ENCODE measurements at regions not wholly inside any gene's neighbourhood (a gene's known extent, or its start where the extent isn't known, plus 50 kb on each side); places are given as distances from the start of the nearest gene placed in this dataset.

DNA sequence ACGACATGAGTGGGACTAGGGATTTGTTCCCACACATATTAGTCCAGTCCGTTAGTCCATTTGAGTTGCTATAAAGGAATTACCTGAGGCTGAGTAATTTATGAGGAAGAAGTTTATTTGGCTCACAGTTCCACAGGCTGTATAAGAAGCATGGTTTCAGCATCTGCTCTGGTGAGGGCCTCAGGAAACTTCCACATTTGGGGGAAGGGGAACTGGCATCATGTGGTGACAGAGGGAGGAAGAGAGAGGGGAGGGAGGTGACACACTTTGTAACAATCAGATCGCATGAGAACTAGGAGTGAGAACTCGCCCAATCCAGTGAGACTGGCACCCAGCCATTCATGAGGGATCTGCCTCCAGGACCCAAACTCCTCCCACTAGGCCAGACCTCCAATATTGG lies 769.9 kb upstream of the ROBO1 start:
- TF ChIP-seq, protein P1, sequence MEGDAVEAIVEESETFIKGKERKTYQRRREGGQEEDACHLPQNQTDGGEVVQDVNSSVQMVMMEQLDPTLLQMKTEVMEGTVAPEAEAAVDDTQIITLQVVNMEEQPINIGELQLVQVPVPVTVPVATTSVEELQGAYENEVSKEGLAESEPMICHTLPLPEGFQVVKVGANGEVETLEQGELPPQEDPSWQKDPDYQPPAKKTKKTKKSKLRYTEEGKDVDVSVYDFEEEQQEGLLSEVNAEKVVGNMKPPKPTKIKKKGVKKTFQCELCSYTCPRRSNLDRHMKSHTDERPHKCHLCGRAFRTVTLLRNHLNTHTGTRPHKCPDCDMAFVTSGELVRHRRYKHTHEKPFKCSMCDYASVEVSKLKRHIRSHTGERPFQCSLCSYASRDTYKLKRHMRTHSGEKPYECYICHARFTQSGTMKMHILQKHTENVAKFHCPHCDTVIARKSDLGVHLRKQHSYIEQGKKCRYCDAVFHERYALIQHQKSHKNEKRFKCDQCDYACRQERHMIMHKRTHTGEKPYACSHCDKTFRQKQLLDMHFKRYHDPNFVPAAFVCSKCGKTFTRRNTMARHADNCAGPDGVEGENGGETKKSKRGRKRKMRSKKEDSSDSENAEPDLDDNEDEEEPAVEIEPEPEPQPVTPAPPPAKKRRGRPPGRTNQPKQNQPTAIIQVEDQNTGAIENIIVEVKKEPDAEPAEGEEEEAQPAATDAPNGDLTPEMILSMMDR (IDR thresholded peaks at IDR 0.05), result no peak
- TF ChIP-seq POLR2AphosphoS5 (IDR thresholded peaks at IDR 0.05) (no peak), POLR2A (IDR thresholded peaks at IDR 0.05) (no peak), EP300 (IDR thresholded peaks at IDR 0.05; ENCODE audit: low read depth) (no peak)
